ENCODE measurements at regions not wholly inside any gene's neighbourhood (a gene's known extent, or its start where the extent isn't known, plus 50 kb on each side); places are given as distances from the start of the nearest gene placed in this dataset.

DNA sequence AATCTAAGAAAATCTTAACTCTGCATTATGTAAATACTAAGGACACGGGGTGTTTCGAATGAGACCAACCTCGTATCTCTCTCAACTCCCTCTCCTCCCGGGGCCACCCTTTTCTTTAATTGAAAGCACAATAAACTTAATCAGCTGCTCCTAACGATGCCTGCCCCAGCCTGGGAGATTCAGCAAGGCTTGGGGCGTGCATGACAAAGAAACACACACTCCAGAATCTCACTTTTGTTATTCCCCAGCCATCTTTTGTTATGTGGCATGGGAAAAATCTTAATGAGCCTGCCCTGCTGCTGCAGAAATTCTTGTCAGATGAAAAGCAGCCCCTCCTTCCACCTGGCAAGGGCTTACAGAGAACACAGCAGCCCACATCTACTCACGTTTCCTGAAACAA lies 117.4 kb downstream of the TTLL2 start:
- no peaks in the 10 kb centered on the region for H3K4me1 ChIP-seq
- H3K9me3 ChIP-seq = no peaks in the 10 kb centered on the region
- TF ChIP-seq, protein P1, sequence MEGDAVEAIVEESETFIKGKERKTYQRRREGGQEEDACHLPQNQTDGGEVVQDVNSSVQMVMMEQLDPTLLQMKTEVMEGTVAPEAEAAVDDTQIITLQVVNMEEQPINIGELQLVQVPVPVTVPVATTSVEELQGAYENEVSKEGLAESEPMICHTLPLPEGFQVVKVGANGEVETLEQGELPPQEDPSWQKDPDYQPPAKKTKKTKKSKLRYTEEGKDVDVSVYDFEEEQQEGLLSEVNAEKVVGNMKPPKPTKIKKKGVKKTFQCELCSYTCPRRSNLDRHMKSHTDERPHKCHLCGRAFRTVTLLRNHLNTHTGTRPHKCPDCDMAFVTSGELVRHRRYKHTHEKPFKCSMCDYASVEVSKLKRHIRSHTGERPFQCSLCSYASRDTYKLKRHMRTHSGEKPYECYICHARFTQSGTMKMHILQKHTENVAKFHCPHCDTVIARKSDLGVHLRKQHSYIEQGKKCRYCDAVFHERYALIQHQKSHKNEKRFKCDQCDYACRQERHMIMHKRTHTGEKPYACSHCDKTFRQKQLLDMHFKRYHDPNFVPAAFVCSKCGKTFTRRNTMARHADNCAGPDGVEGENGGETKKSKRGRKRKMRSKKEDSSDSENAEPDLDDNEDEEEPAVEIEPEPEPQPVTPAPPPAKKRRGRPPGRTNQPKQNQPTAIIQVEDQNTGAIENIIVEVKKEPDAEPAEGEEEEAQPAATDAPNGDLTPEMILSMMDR (IDR thresholded peaks at IDR 0.05) = no peak
- no peak for ATAC-seq
- intact Hi-C loops (cut with DNase I) = no loop called here
- H3K4me3 ChIP-seq = no peak overlapping the region
- no peaks in the 10 kb centered on the region for H3K36me3 ChIP-seq
- no peak for DNase-seq
- no peaks in the 10 kb centered on the region for H3K27me3 ChIP-seq
- WGBS, 2 donors = 51 to 52% methylated on average over 7 of the region's 7 CpGs
- no peak for FAIRE-seq
- H3K27ac ChIP-seq = no peak overlapping the region

DNA sequence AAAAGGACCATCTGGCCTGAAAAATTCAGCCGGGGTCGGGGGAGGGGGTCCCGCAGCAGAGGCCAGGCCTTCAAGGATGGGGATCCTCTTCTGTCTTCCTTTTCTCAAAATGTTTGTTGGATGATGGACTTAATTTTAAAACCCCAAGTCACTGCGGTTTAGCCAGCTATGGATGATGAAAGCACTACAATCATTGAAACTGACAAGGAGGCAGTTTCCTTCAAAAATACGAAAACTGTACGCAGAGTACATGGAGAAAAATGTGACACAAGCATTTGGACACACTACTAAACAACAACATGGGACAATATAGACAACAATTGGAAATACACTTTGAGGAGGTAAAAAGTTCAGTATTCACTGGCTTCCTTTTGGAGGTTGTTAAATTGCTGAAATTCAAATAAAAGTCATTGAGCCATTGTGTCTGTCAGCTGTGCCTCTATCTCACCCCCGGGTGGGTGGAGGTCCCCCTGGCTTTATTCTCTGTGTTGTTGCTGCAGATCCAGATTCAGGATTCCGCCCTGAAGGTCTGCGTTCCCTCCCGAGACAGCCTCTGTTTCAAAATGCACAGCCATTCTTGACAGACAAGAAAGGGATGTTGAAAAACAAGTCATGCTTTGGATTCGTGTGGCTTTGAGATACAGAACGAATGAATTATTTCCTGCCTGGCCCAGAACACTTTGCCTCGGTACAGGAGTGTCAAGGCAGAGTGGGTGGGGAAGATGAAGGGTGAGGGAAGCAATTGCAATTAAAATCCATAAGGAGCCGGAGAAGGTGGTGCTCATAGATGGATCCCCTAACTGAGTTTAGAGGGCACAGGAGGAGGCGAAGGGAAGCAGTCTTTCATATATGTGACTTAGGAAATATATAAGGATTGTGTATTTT lies 118.2 kb downstream of the TTLL2 start:
- Histone ChIP-seq H3K9me3 (no peaks in the 10 kb centered on the region), H3K36me3 (no peaks in the 10 kb centered on the region), H3K27ac (no peak overlapping the region), H3K27me3 (no peaks in the 10 kb centered on the region), H3K4me1 (no peaks in the 10 kb centered on the region), H3K4me3 (no peak overlapping the region)
- ATAC-seq (no peak), DNase-seq (no peak), FAIRE-seq (no peak)
- TF ChIP-seq, protein P1 (IDR thresholded peaks at IDR 0.05) = no peak
- WGBS, 2 donors = 70 to 80% methylated on average over 15 of the region's 15 CpGs
- intact Hi-C loops (cut with DNase I) = no loop called here

DNA sequence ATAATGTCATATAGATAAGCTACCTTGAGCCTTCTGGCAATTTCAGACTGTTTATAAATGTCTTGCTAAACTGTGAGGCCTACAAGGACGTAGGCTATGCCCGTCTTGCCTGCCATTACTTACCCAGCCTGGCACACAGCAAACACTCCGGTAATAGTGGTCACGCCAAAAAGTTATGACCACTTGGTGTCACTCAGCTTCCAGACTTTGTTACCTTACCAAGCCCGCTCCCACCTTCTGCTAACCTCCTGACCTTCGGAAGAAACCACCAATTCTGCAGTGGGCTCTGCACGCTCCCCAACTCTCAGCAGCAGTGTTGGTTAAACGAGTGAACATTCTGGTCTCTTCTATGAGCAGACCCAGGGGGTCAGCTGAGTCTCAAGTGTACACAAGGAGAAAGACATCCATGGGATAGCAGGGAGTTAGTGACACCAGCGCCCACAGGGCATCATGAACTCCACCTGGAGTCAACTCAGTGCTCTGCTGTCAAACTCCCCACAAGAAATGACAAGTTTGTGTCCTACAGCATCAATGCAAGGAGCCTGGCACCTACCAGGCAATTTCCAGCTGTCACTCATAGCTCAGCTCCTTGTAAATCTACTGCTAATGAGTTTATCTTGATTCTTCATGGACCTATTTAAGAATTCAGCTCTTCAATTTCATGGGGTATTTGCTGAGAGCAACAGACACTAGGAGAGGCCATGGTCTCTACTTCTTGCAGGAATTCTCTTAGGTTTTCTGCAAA lies 119.9 kb downstream of the TTLL2 start:
- H3K4me1 ChIP-seq = no peaks in the 10 kb centered on the region
- H3K4me3 ChIP-seq = no peak overlapping the region
- H3K36me3 ChIP-seq = no peaks in the 10 kb centered on the region
- no peaks in the 10 kb centered on the region for H3K27me3 ChIP-seq
- no peak overlapping the region for H3K27ac ChIP-seq
- WGBS, 2 donors = 81 to 84% methylated on average over 9 of the region's 9 CpGs
- H3K9me3 ChIP-seq = no peaks in the 10 kb centered on the region
- ATAC-seq = no peak
- TF ChIP-seq, protein P1 (IDR thresholded peaks at IDR 0.05) = no peak
- intact Hi-C loops (cut with DNase I) = no loop called here
- no peak for DNase-seq
- FAIRE-seq = no peak

DNA sequence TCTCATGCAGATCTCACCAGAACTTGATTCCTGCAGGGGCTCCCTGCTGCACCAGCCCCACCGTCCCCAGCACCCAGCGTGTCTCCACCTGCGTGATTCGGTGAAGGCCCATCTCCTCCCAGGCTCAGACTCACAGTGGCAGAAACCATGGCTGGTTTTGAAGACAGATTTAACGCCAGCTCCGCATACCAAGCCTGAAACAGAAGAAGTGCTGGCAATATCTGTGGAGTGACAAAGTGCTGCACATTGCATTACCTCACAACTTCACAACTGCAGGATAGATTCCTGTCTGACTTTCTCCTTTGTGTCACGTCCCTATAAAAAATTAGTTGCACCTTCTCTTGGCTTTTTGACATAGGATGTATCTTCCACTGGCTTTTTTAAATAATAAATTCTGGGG lies 120.7 kb downstream of the TTLL2 start:
- intact Hi-C loops (cut with DNase I) = no loop called here
- ATAC-seq (no peak), FAIRE-seq (no peak), DNase-seq (no peak)
- TF ChIP-seq, protein P1 (IDR thresholded peaks at IDR 0.05) = no peak
- 76 to 77% methylated on average over 7 of the region's 7 CpGs for WGBS, 2 donors
- no peaks in the 10 kb centered on the region for H3K9me3 ChIP-seq
- H3K4me3 ChIP-seq = no peak overlapping the region
- H3K36me3 ChIP-seq = no peaks in the 10 kb centered on the region
- H3K27me3 ChIP-seq = no peaks in the 10 kb centered on the region
- H3K27ac ChIP-seq = no peak overlapping the region
- no peaks in the 10 kb centered on the region for H3K4me1 ChIP-seq

DNA sequence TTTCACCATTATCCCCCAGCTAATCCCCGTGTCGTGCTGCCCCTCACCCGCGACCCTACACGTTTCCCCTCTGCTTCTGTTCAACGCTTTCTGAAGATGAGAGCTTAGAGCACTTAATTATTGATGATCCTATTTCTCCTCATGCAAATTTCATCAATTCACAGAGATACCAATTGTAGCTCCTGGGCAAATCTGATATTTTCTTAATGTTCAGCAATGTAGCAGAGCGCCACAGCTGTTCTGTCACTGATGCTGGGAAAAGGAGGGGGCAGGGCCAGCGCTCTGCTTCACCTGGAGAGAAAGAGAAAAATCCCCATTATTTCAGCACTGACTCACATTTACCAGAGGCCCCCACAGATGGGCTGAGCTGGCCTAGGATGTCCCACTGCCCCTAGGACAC lies 121.2 kb downstream of the TTLL2 start:
- no peak for ATAC-seq
- TF ChIP-seq, protein P1 (IDR thresholded peaks at IDR 0.05) = no peak
- no peak for FAIRE-seq

More for the DNA sequence above, 121.2 kb downstream of the TTLL2 start:
- Histone ChIP-seq H3K36me3 (no peaks in the 10 kb centered on the region), H3K4me3 (no peak overlapping the region), H3K27me3 (no peaks in the 10 kb centered on the region), H3K9me3 (no peaks in the 10 kb centered on the region), H3K27ac (no peak overlapping the region), H3K4me1 (no peaks in the 10 kb centered on the region)
- intact Hi-C loops (cut with DNase I) = no loop called here
- DNase-seq = no peak
- WGBS, 2 donors = 82 to 90% methylated on average over 8 of the region's 8 CpGs
